HFFc6 (cell line): ENCODE measurements at regions not wholly inside any gene's neighbourhood (a gene's known extent, or its start where the extent isn't known, plus 50 kb on each side); places are given as distances from the start of the nearest gene placed in this dataset.

ENCODE experiments used
- DNase-seq: peaks from one replicate; pipeline ENCODE4 v3.0.0-alpha.2; 2018
- H3K27ac Mint-ChIP-seq: 2 replicates; pipeline ENCODE4 v1.8.0; 2020; ENCODE audit warnings: mild to moderate bottlenecking, mixed read lengths
- H3K27me3 Mint-ChIP-seq: 2 replicates; pipeline ENCODE4 v1.8.0; 2021; ENCODE audit warnings: mild to moderate bottlenecking, moderate library complexity, mixed read lengths; ENCODE audit not compliant: insufficient read depth
- H3K36me3 Mint-ChIP-seq: 2 replicates; pipeline ENCODE4 v1.8.0; 2021; ENCODE audit warnings: low read depth, mixed read lengths
- H3K4me1 Mint-ChIP-seq: 2 replicates; pipeline ENCODE4 v1.8.0; 2020; ENCODE audit warnings: low read depth, mixed read lengths
- H3K4me3 Mint-ChIP-seq: 2 replicates; pipeline ENCODE4 v1.8.0; 2020; ENCODE audit warnings: mild to moderate bottlenecking, moderate library complexity, mixed read lengths
- H3K9me3 Mint-ChIP-seq: 2 replicates; pipeline ENCODE4 v1.8.0; 2020; ENCODE audit warnings: mild to moderate bottlenecking, mixed read lengths
- CTCF ChIP-seq: fragments of 200-600 bp; sonication (generic); IDR thresholded peaks from 2 replicates; pipeline ENCODE4 v1.5.0; 2021; ENCODE audit warnings: antibody characterized with exemption, mild to moderate bottlenecking

GRCh38 chr7:33788531-33788930 lies 116.8 kb upstream of the BMPER start:
- no peaks in the 10 kb centered on the region for H3K4me1 Mint-ChIP-seq
- no peaks in the 10 kb centered on the region for H3K9me3 Mint-ChIP-seq
- H3K4me3 Mint-ChIP-seq: no peak overlapping the region
- peaks cover 20% of the 10 kb centered on the region for H3K27me3 Mint-ChIP-seq
- no peak for TF ChIP-seq CTCF
- no peaks in the 10 kb centered on the region for H3K36me3 Mint-ChIP-seq
- no peak overlapping the region for H3K27ac Mint-ChIP-seq
- no peak for DNase-seq

GRCh38 chr7:33789871-33790630 lies 115.3 kb upstream of the BMPER start:
- Mint-ChIP-seq H3K4me1 (no peaks in the 10 kb centered on the region), H3K27me3 (peaks cover 16% of the 10 kb centered on the region), H3K36me3 (no peaks in the 10 kb centered on the region), H3K4me3 (no peak overlapping the region), H3K9me3 (no peaks in the 10 kb centered on the region), H3K27ac (no peak overlapping the region)
- no peak for TF ChIP-seq CTCF
- no peak for DNase-seq

- DNase-seq: no peak
- peaks cover 12% of the 10 kb centered on the region for H3K27me3 Mint-ChIP-seq
- TF ChIP-seq CTCF: no peak
- H3K4me3 Mint-ChIP-seq: no peak overlapping the region
- no peak overlapping the region for H3K27ac Mint-ChIP-seq
- no peaks in the 10 kb centered on the region for H3K4me1 Mint-ChIP-seq
- no peaks in the 10 kb centered on the region for H3K9me3 Mint-ChIP-seq
- H3K36me3 Mint-ChIP-seq: no peaks in the 10 kb centered on the region
Observed at GRCh38 chr7:33790746-33791145, 114.6 kb upstream of the BMPER start.

GRCh38 chr7:33792041-33792440 lies 113.3 kb upstream of the BMPER start:
- Mint-ChIP-seq H3K27me3 (peaks cover 10% of the 10 kb centered on the region), H3K36me3 (peaks cover under 1% of the 10 kb centered on the region), H3K27ac (no peak overlapping the region), H3K4me1 (no peaks in the 10 kb centered on the region), H3K4me3 (no peak overlapping the region), H3K9me3 (peaks cover 2% of the 10 kb centered on the region)
- TF ChIP-seq CTCF: no peak
- no peak for DNase-seq

GRCh38 chr7:33792547-33793105 lies 112.7 kb upstream of the BMPER start:
- H3K4me3 Mint-ChIP-seq: no peak overlapping the region
- peaks cover 4% of the 10 kb centered on the region for H3K36me3 Mint-ChIP-seq
- peaks cover 5% of the 10 kb centered on the region for H3K9me3 Mint-ChIP-seq
- no peak overlapping the region for H3K27ac Mint-ChIP-seq
- no peak for TF ChIP-seq CTCF
- DNase-seq: no peak
- H3K27me3 Mint-ChIP-seq: peaks cover 10% of the 10 kb centered on the region
- H3K4me1 Mint-ChIP-seq: no peaks in the 10 kb centered on the region
